Fibroblast of the aortic adventitia (primary cell): ENCODE measurements at regions not wholly inside any gene's neighbourhood (a gene's known extent, or its start where the extent isn't known, plus 50 kb on each side); places are given as distances from the start of the nearest gene placed in this dataset.

Experiments used
- DNase-seq: peaks from one replicate; pipeline ENCODE4 v3.0.0-alpha.2; 2010; ENCODE audit warnings: low read depth
- H3K4me3 ChIP-seq: 2 replicates; pipeline ENCODE4 v1.5.1; 2011; ENCODE audit warnings: low read depth, mild to moderate bottlenecking, control low read depth, low read length, moderate library complexity
- TF ChIP-seq, protein P1 (sequence below): IDR thresholded peaks from 2 replicates; pipeline ENCODE4 v1.5.1; 2011; ENCODE audit warnings: mild to moderate bottlenecking, low read length, control low read depth, inconsistent platforms; ENCODE audit not compliant: insufficient read depth

DNA sequence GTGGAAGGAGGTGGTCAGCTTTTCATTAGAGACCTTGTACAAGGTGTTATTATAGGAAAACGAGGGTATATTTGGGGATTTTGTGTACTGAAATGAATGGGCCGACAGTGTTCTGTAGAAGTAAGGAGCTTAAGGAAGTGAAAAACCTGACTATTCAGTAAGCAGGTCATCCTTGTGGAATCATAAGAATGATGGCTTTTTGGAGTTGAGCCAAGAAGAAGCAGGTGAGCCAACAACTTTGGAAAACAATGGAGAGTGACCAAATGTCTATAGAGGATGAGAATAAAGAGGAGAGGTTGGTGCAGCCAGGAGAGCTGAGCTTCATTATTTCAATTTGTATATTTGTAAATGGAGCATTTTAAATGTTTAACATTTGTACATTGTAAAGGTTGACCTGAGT is 595.7 kb downstream of the CCSER2 start:
- no peak overlapping the region for H3K4me3 ChIP-seq
- TF ChIP-seq, protein P1, sequence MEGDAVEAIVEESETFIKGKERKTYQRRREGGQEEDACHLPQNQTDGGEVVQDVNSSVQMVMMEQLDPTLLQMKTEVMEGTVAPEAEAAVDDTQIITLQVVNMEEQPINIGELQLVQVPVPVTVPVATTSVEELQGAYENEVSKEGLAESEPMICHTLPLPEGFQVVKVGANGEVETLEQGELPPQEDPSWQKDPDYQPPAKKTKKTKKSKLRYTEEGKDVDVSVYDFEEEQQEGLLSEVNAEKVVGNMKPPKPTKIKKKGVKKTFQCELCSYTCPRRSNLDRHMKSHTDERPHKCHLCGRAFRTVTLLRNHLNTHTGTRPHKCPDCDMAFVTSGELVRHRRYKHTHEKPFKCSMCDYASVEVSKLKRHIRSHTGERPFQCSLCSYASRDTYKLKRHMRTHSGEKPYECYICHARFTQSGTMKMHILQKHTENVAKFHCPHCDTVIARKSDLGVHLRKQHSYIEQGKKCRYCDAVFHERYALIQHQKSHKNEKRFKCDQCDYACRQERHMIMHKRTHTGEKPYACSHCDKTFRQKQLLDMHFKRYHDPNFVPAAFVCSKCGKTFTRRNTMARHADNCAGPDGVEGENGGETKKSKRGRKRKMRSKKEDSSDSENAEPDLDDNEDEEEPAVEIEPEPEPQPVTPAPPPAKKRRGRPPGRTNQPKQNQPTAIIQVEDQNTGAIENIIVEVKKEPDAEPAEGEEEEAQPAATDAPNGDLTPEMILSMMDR: no peak
- no peak for DNase-seq

DNA sequence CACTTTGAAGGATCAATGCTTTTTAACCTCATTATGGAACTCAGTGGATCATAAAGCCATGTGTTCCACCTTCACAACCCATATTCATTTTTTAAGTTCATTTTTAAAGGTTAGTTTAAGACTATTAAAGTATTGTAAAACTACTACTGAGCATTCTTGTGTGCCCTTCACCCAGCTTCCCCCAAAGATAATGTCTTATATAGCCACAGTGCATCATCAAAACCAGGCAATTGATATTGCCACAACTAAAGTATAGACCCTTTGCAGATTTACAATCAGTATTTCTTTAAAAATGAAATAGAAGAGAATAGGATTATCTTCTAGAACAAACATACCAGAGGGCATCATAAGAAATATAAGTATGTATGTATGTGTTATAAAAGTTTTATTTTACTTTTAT is 597.1 kb downstream of the CCSER2 start:
- TF ChIP-seq, protein P1: no peak
- no peak for DNase-seq
- H3K4me3 ChIP-seq: no peak overlapping the region

DNA sequence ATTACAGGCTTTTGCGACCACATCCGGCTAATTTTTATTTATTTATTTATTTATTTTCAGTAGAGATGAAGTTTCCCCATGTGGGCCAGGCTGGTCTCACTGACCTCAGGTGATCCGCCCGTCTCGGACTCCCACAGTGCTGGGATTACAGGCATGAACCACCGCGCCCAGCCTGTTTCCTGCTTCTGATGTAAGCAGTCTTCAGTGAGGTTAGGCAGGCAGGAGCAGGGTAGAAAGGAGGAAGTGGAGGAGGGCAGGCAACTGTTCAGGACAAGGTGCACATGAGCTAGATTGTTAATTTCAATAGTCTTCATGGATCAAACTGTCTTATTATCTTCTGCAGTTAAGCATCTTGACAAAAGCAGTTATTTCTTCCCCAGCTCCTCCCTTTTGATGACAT is 605.0 kb downstream of the CCSER2 start:
- no peak overlapping the region for H3K4me3 ChIP-seq
- no peak for DNase-seq
- TF ChIP-seq, protein P1: no peak

DNA sequence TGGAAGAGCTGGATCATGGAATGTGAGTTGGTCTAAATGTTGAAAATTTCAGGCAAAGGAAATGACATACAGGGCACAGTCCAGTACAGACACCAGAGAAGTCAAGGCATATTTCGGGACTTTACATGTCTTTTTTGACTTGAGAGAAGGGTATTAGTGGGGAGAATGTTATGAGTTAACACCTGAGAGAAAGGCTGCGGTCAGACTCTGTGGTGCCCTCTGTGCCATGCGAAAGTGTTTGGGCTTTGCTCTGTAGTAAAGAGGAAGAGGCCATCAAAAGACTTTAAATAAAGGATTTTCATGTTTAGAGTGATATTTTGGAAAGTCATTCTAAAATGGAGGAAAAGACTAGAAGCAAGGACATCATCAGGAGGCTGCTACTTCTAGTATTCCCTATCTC is 607.4 kb downstream of the CCSER2 start:
- TF ChIP-seq, protein P1: no peak
- H3K4me3 ChIP-seq: no peak overlapping the region
- DNase-seq: no peak

DNA sequence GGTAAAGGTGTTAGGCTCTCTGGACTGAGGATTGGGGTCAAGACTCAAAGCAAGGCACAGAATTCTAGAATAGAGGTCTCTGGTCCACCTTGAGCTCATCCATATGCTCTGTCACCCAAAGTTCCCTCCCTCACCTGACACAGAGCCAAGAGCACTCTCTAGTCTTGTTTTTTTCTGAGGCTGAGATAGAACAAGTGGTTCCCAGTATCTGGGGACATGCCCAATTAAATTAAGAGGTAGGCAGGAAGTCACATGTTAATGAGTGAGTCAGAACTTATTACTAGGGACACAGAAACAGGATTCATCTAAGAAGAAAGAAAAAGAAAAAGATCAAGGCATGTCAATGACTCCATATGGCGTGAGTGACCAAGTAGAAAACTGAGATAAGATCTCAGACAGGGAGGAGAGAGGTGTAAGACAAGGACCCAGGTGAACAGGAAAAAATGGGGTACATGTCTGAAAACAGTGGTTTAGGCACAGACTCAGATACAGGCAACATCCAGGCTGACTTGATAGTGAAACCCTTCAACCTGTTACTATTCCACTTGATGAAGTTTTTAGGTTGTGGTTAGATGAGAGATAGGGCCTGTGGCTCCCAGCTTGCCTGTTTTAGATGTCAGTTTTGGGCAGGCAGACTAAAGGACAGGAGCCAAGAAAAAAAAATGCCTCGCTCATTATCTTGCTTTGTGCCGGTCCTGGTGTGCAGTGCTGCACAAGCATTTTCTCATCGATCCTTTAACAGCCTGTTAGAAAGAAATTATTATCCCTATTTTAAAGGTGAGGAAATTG is 609.9 kb downstream of the CCSER2 start:
- TF ChIP-seq, protein P1: no peak
- no peak overlapping the region for H3K4me3 ChIP-seq
- DNase-seq: no peak

DNA sequence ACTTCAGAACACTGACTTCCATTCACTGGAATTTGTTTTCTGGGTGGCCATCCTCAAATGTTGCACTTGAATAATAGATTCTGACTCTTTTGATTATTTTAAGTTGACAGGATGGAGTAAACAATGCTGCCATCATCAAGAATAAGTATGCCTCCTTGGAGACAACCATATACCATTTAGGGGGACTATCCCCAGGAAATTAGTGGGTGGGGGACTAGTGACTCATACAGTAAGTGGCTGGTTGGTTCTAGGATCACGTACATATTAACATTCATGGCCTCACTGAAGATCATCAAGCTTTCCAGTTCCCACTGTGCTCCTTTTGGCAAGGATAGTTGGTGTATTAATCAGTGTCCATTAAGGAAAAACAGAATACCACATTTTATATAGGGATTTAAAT is 615.2 kb downstream of the CCSER2 start:
- TF ChIP-seq, protein P1: no peak
- DNase-seq: no peak
- H3K4me3 ChIP-seq: no peak overlapping the region

DNA sequence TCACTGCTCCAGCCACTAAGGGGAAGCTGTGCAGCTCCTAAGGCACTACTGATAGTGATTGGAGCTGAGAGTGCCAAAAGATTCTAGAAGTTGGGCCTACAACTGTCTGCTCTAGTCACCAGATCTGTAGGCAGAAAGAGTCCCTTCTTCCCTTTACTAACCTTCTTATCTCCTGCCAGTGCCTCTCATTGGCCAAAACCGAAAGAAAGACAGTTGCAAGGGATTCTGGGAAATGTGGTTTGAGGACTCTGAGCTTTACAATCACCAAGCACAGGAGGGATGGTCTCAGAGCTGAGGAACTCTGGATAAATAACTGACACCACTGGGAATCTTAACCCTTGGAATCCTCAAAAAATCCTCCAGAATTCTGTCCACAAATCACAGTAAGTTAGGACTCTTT is 615.8 kb downstream of the CCSER2 start:
- TF ChIP-seq, protein P1: no peak
- no peak overlapping the region for H3K4me3 ChIP-seq
- DNase-seq: no peak
